ENCODE measurements at regions not wholly inside any gene's neighbourhood (a gene's known extent, or its start where the extent isn't known, plus 50 kb on each side); places are given as distances from the start of the nearest gene placed in this dataset.
"Not testable (repeated sequence)": the region's sequence is repeated elsewhere in the genome, so short reads cannot be mapped to it uniquely, and the experiment has no call there.

GRCh38 chr3:181330821-181331563, 341.5 kb upstream of the DNAJC19 start:
- DNase-seq (ENCODE audit: low read depth in 2 of 2): no peak

DNA sequence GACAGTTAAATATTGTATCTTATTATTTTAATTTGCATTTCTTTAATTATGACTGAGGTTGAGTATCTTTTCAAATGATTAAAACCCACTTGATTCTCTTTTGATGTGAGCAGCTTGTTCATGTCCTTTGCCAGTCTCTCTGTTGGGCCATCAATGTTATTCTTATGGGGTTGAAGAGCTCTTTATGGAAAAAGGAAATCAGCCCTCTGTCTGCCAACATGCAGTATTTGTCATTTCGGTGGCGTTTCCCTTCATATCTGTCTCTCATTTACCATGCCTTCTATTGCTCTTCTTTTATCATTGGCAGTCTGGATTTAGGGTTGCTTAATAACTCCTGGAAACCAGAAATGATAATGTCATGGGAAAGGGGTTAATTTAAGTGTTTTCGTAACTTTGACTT, 340.7 kb upstream of the DNAJC19 start:
- no peak for DNase-seq (ENCODE audit: low read depth in 2 of 2)

GRCh38 chr3:181329024-181329423, 339.5 kb upstream of the DNAJC19 start:
- DNase-seq (ENCODE audit: low read depth in 2 of 2): no peak

DNA sequence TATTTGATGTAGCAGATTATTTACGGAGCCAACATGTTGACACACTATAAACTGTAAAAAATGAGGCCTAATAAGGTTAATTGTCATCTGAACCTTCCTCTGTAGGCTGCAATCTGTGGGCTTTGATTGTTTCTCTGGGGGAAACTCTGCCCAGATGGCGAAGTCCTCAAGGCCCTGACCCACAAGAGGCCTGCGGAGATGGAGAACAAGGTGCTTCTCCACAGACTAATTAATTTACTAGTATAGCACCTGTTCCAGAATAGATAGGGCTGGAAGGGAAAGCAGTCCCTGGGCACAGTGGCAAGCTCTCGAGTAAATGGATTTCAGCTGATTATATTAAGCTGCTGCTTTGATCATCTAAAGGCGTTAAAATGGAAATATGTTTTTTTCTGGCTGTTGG, 338.8 kb upstream of the DNAJC19 start:
- no peak for DNase-seq (ENCODE audit: low read depth in 2 of 2)

GRCh38 chr3:181327349-181327748, 337.8 kb upstream of the DNAJC19 start:
- DNase-seq (ENCODE audit: low read depth in 2 of 2): no peak

- DNase-seq (ENCODE audit: low read depth in 2 of 2): no peak
These were observed 337.2 kb upstream of the DNAJC19 start for GRCh38 chr3:181326637-181327223.

- DNase-seq (ENCODE audit: low read depth in 2 of 2): not testable (repeated sequence)
These were observed 335.0 kb upstream of the DNAJC19 start for GRCh38 chr3:181324516-181324915.

DNA sequence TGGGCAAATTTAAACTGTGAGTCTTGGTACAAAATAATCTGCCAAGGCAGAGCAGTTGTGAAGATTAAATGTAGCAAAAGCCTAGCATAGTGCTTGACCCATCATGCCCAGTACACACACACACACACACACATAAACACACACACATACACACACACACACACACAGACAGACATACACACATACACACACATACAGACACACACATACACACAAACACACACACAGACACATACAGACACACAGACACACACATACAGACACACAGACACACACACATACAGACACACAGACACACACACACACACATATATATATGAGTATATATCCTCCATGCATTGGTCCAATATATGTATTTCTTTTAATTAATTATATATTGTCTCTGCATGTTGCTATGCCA, 328.8 kb upstream of the DNAJC19 start:
- DNase-seq (ENCODE audit: low read depth in 2 of 2): no peak

DNA sequence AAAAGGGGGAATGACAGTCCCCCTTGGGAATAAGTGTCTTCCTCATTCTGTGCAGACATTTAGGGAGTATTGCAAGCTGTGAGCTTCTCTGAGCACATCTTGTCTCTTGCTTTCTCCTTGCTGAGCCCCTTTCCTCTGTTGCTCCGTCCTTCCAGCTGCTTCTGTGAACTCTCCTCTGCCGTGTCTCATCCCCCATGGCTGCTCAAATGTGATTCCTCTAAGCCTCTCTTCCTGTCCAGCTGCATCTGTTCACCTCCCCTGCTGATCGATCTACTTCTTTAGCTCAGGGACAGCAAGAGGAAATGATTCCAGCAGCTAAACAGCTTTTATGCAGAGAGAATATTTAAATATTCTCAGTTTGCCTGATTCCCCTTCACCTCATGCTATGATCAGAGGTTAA, 328.0 kb upstream of the DNAJC19 start:
- DNase-seq (ENCODE audit: low read depth in 2 of 2): no peak

GRCh38 chr3:181316482-181316881, 326.9 kb upstream of the DNAJC19 start:
- DNase-seq (ENCODE audit: low read depth in 2 of 2): no peak

- DNase-seq (ENCODE audit: low read depth in 2 of 2): no peak
These were observed 323.8 kb upstream of the DNAJC19 start for GRCh38 chr3:181313335-181313734.

- no peak for DNase-seq (ENCODE audit: low read depth in 2 of 2)
These were observed 321.6 kb upstream of the DNAJC19 start for GRCh38 chr3:181311186-181311585.

DNA sequence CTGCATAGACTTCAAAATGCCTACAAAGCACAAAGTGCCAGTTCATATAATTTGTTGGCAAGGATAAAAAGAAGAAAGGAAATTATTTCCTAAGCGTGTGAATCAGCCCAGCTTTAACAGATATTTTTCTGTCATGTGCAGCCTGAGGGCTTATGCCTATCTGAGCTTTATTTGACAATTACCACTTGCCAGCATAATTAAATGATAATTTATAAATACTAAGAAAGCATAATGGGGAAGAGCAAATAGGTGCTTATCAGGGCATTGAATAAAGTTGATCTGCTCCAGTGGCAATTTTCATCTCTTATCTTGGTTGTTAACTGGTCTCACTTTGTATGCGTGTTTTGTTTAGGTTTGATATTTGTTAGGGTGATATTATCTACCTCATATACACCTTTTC, 313.4 kb upstream of the DNAJC19 start:
- no peak for DNase-seq (ENCODE audit: low read depth in 2 of 2)

DNA sequence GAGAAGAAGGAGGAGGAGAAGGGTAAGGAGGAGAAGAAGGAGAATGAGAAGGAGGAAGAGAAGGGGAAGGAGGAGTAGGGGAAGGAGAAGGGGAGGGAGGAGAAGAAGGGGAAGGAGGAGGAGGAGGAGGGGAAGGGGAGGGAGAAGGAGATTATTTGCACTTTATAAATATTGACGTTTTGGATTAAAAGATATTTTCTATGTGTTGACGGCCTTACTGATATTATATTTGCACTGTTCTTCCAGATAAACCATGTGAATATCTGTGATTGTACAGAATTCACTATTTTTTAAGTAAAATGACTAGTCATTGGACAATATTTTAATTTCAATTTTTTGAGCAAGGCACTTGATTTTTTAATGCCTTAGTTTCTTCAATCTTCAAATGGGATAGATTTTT, 310.5 kb upstream of the DNAJC19 start:
- DNase-seq (ENCODE audit: low read depth in 2 of 2): no peak

- DNase-seq (ENCODE audit: low read depth in 2 of 2): no peak
These were observed 308.9 kb upstream of the DNAJC19 start for GRCh38 chr3:181298421-181298820.

GRCh38 chr3:181292984-181293383, 303.4 kb upstream of the DNAJC19 start:
- DNase-seq (ENCODE audit: low read depth in 2 of 2): no peak

- DNase-seq (ENCODE audit: low read depth in 2 of 2): no peak
These were observed 301.4 kb upstream of the DNAJC19 start for GRCh38 chr3:181290941-181291340.

- DNase-seq (ENCODE audit: low read depth in 2 of 2): no peak
These were observed 299.8 kb upstream of the DNAJC19 start for GRCh38 chr3:181289306-181289705.

DNA sequence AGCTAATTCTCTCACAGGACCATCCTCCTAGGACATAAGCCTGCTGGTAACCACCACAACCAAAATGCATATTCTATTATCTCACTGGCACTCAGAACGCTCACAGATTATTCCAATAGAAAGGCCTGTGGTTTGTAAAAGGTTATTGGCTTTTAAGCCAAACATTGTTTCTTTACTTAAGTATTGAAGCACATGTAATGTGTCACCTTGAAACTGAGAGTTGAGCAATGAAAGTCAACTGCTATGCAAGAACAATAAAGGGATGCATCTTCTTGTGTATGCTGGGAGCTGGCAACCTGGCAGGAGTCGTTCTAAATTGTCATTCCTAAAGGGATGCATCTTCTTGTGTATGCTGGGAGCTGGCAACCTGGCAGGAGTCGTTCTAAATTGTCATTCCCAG, 298.6 kb upstream of the DNAJC19 start:
- DNase-seq (ENCODE audit: low read depth in 2 of 2): no peak

GRCh38 chr3:181279239-181279565, 289.7 kb upstream of the DNAJC19 start:
- DNase-seq (ENCODE audit: low read depth in 2 of 2): no peak

GRCh38 chr3:181278468-181279238, 289.1 kb upstream of the DNAJC19 start:
- no peak for DNase-seq (ENCODE audit: low read depth in 2 of 2)

- no peak for DNase-seq (ENCODE audit: low read depth in 2 of 2)
These were observed 286.9 kb upstream of the DNAJC19 start for GRCh38 chr3:181276358-181276896.

- DNase-seq (ENCODE audit: low read depth in 2 of 2): no peak
These were observed 284.5 kb upstream of the DNAJC19 start for GRCh38 chr3:181274025-181274424.
